ENCODE measurements at regions not wholly inside any gene's neighbourhood (a gene's known extent, or its start where the extent isn't known, plus 50 kb on each side); places are given as distances from the start of the nearest gene placed in this dataset.
"Not testable (repeated sequence)": the region's sequence is repeated elsewhere in the genome, so short reads cannot be mapped to it uniquely, and the experiment has no call there.

DNA sequence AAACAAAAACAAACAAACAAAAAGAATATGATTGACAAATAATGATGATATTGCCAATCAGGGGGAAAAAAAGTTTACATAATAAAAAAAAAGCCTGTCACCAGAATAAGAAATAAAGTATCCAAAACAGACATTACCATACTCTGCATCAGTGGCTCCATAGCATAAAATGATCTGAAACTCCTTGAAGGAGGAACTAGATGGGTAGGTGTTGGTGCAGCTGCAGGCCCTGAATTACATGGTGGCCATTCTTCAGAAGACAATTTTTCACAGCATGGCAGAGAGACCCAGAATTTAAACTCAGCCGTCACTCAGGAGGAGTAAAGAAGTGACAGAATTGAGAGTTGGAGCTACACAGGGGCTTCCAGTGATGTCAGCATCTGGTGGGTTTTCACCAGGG, 60.2 kb downstream of the GLUL start:
- no peak for DNase-seq (ENCODE audit: low read depth)

DNA sequence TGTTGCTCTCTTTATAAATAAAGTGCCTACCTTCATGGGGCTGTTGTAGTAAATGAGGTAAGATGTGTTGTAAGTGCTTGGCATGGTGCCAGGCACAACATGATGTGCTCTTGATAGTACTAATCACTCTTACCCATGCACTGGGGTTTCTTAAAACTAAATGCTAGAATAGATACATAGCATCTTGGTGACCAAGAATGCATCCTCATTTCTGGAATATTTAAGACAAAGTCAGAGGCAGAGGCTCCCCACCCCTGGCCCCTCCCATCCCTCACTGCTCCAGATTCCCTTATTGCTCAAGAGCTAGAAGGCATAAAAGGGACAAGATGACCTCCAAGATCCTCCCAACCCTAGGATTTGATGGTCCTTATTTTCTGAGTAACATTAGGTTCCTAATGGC, 61.3 kb downstream of the GLUL start:
- peak; percentile 14 for DNase-seq (ENCODE audit: low read depth)

DNA sequence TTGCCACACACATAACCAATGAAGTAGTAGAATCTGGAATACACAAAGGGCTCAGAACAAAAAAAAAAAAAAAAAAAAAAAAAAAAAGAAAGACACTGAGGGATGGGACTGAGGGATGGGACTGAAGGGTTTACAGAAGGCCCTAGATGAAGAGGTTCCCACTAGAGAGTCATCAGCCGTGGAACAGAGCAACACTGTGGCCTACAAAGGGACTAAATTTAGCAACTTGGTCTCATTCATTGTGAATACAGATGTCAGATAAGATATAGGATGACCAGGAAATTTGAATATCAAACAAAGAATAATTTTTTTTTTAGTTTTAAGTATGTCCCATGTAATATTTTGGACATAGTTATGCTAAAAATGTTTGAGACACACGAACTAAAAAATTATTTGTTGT, 62.1 kb downstream of the GLUL start:
- DNase-seq (ENCODE audit: low read depth), result no peak

DNA sequence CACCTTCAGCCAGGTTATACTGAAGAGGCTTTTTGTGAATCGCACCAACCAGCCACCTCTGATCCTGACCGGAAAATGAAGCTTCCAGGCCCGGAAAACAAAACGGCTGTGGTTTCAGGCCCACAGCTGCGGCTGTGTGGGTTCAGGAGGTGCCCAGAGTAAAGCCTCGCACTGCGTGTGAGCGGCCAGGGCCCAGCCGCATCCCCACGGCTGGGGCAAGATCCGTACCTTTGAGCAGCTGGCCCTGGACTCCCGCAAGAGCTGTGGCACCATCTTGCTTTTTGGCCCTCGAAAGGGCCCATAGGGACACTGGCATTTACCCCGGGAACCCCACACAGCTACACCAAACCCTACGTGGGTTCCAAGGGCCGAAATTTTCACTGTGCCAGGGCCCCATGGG, 63.0 kb downstream of the GLUL start:
- DNase-seq (ENCODE audit: low read depth), result no peak

DNA sequence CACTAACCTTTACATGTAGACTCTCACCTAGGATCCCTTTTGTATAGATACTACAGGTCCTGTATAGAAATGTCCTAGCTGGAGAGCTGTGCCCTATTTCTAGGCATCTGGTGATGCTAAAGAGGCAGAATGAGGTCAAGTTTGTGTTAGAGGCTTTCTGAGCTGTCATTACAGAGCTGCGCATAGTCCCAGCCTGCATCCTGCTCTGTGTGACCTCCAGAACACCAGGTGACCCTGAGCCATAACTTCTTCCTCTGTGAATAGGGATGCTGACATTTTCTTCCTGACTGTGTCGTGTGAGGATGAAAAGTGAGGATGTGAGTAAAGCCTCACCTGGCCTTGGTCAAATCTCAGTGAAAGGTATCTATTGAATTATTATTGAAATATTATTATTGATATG, 66.3 kb downstream of the GLUL start:
- DNase-seq (ENCODE audit: low read depth), result no peak

DNA sequence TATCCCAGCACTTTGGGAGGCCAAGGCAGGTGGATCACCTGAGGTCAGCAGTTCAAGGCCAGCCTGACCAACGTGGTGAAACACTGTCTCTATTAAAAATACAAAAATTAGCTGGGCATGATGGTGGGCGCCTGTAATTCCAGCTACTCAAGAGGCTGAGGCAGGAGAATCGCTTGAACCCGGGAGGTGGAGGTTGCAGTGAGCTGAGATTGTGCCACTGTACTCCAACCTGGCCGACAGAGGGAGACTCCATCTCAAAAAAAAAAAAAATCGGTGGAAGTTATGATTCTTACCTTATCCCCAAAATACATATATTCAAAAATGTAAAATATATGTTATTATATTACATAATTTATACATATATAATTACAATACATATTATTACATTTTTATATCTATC, 70.1 kb downstream of the GLUL start:
- not testable (repeated sequence) for DNase-seq (ENCODE audit: low read depth)

DNA sequence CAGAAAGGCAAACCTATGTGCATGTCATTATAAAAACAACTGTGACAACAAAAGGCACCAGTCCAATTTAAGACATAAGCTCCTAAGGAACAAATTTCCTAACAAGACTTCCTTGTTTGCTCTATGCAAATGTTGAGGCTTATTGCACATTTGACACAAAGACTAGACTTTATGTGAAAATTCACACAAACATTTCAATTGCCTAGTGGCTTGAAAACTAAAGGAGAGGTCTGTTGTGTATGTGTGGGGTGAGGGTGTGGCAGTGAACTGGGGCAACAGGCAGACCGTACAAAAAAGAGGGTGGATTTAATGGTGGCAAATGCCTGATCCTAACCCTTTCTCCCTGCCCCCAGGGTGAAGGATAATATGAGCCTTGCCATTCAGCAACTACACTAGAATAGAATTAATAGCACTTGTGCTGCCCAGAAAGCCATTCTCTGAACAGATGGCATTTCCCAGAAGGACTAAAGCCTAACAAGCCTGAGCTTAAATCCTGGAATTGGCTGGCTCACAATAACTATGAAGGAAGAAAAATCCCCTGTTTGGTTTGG, 73.9 kb downstream of the GLUL start:
- no peak for DNase-seq (ENCODE audit: low read depth)

DNA sequence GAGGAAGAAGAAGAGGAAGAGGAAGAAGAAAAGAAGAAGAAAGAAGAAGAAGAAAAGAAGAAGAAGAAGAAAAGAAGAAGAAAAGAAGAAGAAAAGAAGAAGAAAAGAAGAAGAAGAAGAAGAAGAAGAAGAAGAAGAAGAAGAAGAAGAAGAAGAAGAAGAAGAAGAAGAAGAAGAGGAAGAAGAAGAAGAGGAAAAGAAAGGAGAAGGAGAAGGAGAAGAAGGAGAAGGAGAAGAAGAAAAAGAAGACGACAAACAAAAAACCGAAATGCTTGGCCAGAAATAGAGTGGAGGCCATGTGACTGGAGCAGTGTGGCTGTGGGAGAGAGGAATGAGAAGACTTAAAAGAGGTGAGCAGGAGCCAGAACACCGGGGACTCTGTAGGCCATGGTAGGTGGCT, 75.1 kb downstream of the GLUL start:
- DNase-seq (ENCODE audit: low read depth), result not testable (repeated sequence)

DNA sequence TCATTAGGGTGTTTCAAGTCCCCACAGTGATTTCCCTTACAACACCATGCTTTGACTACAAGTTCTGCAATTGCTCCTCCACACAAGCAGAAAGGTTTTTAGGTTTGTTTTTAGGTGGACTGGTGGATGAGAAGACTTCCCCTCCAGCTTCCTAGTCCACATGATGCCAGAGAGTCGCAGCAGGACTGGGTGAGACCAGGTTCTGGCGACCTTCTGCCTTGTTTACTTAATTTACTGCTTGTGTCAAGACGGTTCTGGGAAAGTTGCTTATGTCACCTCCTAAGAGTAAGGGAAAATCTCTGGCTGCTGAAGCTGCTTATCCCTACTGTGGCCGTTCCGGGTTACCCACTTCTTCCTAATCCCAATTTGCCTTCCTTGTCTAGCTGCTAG, 76.4 kb downstream of the GLUL start:
- no peak for DNase-seq (ENCODE audit: low read depth)

DNA sequence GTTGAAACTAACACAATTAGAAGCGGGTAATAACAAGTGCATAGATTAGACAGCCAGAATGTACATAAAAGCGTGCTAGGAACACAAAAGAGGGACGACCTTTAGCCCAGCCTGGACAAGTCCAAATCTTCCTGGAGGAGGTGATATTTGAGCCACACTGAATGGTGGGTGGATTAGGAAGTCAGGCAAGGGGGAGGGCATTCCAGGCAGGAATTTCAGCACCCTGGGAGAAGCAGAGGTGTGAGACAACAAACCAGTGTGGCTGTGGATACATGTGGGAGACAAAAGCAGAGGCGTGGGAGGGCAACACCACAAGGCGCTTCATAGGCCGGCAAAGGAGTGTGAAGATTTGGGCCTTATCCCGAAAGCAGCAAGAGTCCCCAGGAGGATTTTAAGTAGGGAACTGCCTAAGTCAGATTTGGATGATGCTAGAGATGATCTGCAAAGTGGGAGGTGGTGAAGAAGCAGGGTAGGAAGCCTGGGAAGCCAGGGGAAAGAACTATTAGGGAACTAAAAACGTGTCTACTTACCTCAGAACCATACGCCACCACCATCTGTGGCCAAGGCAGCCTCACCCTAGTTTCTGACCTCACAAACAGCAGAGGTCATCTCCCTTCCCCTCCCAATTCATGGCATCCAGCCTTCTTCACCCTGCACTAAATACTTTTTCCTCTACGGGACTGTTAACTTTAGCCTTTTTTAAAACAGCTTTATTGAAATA, 81.8 kb downstream of the GLUL start:
- DNase-seq (ENCODE audit: low read depth), result no peak

DNA sequence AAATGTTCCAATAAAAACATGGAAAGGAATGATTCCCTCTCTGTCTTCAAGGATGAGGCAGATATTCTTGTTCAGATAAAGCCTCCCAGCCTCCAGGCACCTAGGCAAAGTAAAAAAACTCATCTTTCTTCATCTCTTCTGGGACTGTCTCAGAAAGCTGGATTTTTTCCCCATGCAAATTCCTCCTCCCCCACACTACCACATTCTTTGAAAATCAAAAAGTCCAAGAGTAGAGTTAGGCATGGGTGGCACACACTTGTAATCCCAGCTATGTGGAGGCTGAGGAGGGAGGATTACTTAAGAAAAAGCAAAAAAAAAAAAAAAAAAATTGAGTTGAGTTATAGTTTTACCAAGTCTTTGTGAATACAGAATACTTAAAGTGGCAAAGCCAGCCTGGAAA, 82.8 kb downstream of the GLUL start:
- no peak for DNase-seq (ENCODE audit: low read depth)

DNA sequence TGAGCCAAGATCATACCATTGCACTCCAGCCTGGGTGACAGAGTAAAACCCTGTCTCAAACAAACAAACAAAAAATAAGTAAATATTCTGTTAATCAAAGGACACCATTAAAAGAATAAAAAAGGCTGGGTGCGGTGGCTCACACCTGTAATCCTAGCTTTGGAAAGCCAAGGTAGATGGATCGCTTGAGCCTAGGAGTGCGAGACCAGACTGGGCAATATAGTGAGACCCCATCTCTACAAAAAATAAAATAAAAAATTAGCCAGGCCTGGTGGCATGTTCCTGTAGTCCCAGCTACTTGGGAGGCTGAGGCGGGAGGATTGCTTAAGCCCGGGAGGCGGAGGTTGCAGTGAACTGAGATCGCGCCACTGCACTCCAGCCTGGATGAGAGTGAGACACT, 84.1 kb downstream of the GLUL start:
- DNase-seq (ENCODE audit: low read depth), result not testable (repeated sequence)

DNA sequence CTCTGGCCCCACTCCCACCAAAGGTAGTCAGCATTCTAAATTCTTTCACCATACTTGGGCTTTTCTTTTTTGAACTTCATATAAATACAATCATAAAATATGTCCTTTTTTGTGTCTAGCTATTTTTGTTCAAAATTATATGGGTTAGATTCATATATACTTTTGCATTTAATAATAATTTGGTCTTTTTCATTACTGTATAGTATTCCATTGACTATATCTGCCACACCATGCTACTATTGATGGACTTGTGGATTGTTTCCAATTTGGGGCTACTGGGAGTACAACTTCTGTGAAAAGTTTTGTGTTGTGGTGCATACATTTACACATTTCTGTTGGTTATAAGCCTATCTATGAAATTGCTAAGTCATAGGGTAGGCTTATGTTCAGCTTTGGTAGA, 85.7 kb downstream of the GLUL start:
- no peak for DNase-seq (ENCODE audit: low read depth)

DNA sequence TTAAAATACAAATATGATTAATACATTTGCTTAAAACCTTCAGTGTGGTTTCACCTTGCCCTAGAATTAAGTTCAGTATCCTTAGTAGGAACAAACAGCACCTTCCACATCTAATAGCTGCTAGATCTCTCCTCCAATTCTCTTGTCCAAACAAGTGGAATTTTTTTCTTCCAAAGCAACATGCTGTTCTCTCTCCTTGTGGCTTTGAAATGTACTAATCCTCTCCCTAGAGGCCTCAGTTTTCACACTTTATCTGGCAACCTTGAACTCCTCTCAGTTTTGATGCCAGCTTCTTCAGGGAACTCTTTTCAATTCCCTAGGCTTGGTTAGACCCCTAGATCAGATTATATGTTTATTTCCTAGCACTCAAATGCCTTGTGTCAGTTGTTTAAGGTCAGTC, 87.0 kb downstream of the GLUL start:
- DNase-seq (ENCODE audit: low read depth), result no peak

DNA sequence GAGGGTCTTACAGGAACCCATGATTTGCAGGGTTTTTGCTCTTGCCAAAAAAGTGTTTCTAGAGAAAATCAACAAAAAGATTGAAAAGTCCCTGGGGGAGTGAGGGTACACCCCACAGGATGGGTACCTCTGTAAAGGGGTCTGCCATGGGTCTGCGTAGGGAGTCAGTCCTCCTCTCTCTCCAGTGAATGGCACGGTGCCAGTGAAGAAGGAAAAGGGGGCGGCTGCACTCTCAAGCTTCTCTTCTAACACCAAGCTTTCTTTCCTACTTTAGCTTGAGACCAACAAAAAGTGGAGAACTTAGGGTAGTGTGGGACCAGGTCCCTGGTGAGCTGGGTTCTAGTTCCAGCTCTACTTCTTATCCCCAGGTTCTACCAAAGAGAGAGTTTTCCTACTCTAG, 87.4 kb downstream of the GLUL start:
- no peak for DNase-seq (ENCODE audit: low read depth)

DNA sequence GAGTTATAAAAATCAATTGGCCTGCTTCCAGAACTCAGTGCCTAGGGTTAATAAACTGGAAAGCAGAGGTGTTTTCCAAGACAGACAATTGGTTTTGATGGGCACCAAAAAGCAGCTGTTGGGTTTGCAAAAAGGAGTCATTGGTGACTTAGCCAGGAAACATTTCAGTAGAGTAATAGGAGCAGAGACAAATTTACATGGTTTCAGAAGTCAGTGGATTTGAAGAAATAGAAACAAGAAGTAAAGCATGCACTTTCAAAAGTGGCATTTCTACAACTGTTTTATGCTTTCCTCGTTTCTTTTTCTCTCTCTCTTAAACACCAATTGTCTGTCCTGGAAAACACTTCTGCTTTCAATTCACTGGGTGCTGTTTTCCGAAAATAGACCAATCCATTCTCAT, 87.8 kb downstream of the GLUL start:
- no peak for DNase-seq (ENCODE audit: low read depth)

DNA sequence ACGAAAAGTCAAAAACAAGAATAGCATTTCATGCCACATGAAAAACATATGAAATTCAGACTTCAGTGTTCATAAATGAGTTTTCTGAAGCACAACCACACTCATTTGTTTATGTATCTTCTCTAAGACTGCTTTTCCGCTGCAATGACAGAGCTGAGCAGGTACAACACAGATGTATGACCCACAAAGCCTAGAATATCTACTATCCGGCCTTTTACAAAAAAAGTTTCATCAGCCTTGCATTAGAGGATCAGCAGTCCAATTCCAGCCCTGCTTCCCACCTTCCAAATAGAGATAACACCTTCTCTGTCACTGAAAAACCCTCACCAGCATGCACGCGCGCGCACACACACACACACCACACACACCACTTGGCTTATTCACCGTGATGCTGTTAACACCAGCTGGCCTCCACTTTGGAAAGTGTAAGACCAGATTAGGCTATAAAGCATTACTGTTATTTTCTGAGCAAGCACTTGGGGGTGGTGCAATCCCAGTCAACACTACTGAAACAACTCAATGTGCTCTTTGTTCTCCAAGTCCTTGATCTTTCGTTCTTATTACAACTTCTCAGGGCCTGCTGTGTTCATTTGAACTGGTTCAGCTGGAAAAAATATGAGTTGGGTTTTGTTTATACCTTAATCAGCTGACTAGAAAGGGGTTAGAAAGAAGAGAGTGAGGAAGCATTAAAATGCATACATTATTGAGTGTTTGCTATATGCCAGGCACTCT, 90.0 kb downstream of the GLUL start:
- DNase-seq (ENCODE audit: low read depth), result peak; percentile 20

DNA sequence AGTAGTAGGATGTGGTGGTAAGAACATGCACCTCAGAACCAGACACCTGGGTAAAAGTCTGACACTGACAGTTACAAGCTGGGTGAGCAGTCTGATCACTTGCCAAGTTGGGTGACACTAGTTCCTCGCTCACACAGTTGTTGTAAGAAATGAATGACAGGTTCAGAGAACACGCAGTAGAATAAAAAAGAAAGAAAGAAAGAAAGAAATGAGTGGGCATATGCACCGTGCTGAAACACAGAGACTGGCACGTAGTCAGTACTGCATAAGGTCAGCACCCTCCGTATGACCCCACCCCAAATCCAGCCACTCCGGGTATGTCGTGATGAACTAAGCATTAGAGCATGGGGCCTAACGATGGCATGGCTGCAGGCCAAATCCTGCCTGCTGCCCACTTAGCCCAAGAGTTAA, 90.6 kb downstream of the GLUL start:
- no peak for DNase-seq (ENCODE audit: low read depth)

DNA sequence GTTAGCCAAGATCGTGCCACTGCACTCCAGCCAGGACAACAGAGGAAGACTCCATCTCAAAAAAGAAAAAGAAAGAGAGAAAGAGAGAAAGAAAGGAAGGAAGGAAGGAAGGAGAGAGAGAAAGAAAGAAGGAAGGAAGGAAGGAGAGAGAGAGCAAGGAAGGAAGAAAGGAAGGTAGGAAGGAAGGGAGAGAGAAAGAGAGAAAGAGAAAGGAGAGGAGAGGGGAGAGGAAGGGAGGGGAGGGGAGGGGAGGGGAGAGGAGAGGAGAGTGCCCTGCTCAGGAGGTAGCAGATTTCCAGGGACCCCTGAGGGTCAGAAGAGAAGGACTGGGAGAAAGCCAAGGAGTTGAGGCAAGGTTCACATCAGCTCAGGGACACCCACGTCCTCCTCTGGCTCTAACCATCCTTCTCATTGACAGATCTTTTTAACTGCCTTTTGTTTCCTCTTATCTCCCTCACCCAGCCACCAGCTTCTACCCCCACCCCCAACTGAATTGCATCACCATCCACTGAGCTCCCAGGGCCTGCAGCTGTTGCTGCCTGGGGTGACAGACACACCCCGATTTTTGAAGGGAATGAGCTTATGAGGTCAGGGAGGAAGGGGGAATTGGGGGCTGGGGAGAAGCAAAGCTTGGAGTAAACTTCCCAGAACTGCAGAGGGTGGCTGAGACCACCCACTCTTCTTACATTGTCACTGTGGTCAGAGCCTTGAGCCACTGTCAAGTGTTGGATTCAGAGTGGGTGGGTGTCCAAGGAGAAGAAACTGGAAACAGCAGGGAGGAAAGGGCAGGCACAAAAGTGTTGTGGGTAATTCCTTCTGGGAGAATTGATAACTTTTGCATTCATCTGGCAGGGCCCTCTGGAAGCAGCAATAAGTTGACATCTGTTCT, 91.6 kb downstream of the GLUL start:
- DNase-seq (ENCODE audit: low read depth), result peak; percentile 3

DNA sequence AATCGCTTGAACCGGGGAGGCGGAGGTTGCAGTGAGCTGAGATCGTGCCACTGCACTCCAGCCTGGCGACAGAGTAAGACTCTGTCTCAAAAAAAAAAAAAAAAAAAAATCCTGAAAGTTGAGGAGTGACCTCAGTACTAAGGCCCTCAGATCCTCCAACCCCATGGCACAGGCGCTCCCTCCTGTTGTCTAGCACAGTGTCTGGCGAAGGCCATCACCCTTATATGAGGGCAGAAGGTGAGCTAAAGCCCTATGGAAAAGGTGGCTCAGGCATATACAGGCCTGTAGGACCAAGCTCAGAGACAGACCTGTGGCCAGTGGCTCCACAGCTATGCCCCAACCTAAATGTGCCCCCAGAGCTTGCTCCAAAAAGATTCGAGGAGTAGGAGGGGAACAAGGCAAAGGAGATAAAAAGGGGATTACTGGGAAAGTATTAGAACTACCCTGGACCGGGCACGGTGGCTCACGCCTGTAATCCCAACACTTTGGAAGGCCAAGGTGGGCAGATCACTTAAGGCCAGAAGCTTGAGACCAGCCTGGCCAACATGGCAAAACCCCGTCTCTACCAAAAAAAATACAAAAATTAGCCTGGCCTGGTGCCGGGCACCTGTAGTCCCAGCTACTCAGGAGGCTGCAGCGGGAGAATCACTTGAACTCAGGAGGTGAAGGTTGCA, 92.4 kb downstream of the GLUL start:
- DNase-seq (ENCODE audit: low read depth), result not testable (repeated sequence)

DNA sequence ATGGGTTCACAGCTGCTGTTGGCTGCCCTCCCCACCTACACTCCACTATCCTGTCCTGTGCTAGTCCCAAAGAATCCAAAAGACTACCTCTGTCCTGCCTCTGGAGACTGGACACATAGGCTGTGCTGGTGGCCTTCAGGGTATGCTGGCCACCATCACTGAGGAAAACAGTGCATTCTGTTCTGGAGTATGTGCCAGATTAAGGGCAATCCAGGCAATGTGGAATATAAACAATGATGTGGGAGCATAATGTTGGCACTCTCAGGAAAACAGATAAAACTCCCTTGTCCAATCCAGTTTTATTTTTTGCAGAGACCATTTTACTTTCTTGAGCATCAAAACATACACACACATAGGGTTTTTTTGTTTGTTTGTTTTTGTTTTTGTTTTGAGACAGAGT, 94.3 kb downstream of the GLUL start:
- no peak for DNase-seq (ENCODE audit: low read depth)

DNA sequence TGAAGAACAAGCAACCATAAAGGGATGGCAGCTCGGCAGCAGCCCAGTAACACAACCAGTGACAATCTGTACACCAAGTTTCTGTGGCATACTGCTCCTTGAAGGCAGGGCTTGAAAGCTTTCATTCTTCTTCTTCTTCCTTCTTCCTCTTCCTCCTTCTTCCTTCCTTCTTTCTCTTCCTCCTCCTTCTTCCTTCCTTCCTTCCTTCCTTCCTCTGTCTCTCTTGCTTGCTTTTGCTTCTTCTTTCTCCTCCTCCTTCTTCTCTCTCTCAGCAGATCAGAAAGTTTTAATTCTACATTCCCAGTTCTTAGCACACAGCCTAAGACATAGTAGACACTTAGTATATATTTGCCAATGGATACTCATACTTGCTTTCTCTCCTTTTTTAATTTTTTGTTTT, 95.9 kb downstream of the GLUL start:
- no peak for DNase-seq (ENCODE audit: low read depth)

Measured in amniotic epithelial cell (primary cell).